ENCODE measurements at regions not wholly inside any gene's neighbourhood (a gene's known extent, or its start where the extent isn't known, plus 50 kb on each side); places are given as distances from the start of the nearest gene placed in this dataset.

- H3K27me3 ChIP-seq (ENCODE audit: control insufficient read depth, insufficient read depth, low read length), result no peaks in the 10 kb centered on the region
- in situ Hi-C loops (cut with HindIII; ENCODE audit: low pct_unique_long_range_greater_than_20kb, low sequenced_read_pairs), result no loop called here
- no peak for ATAC-seq
- no peaks in the 10 kb centered on the region for H3K4me1 ChIP-seq (ENCODE audit: control insufficient read depth, insufficient read depth, low read length)
- BruUV-seq (replicated peaks), result no TSS peak
- no peak overlapping the region for H3K27ac ChIP-seq (ENCODE audit: low read length)
- POLR2A ChIA-PET, result no interaction called here
- CTCF ChIA-PET, result no interaction called here
- no peak for TF ChIP-seq SIN3A (IDR thresholded peaks at IDR 0.05; ENCODE audit: borderline replicate concordance, insufficient read depth, low read depth, low read length)
- no peak for TF ChIP-seq TCF7L2 (IDR thresholded peaks at IDR 0.05; ENCODE audit: low read depth, low read length)
- TF ChIP-seq CTCF (IDR thresholded peaks at IDR 0.05), result no peak
- TF ChIP-seq POLR2AphosphoS5 (IDR thresholded peaks at IDR 0.05; ENCODE audit: low read depth, low read length), result no peak
- intact Hi-C loops (cut with micrococcal nuclease; ENCODE audit: unreplicated experiment), result no loop called here
- H3K36me3 ChIP-seq (ENCODE audit: control insufficient read depth, insufficient read depth, low read length), result 0 out of 2 replicates have a peak, but pooled peaks cover 2% of the 10 kb centered on the region
- no peak overlapping the region for H3K4me3 ChIP-seq (ENCODE audit: low read depth in 2 of 2, low read length in 2 of 2)
- no peak for DNase-seq (ENCODE audit: low read depth, low spot score)
- no peaks in the 10 kb centered on the region for H3K9me3 ChIP-seq (ENCODE audit: control insufficient read depth, insufficient read depth, low read depth, low read length)
Observed at GRCh38 chr6:34646714-34647113, 49.9 kb downstream of the ILRUN start.

GRCh38 chr6:34645627-34646026, 50.9 kb downstream of the ILRUN start:
- Histone ChIP-seq H3K9me3 (ENCODE audit: control insufficient read depth, insufficient read depth, low read depth, low read length) (no peaks in the 10 kb centered on the region), H3K36me3 (ENCODE audit: control insufficient read depth, insufficient read depth, low read length) (0 out of 2 replicates have a peak, but pooled peaks cover 2% of the 10 kb centered on the region), H3K27ac (ENCODE audit: low read length) (no peak overlapping the region), H3K27me3 (ENCODE audit: control insufficient read depth, insufficient read depth, low read length) (no peaks in the 10 kb centered on the region), H3K4me3 (ENCODE audit: low read depth in 2 of 2, low read length in 2 of 2) (no peak overlapping the region), H3K4me1 (ENCODE audit: control insufficient read depth, insufficient read depth, low read length) (no peaks in the 10 kb centered on the region)
- POLR2A ChIA-PET, result no interaction called here
- in situ Hi-C loops (cut with HindIII; ENCODE audit: low pct_unique_long_range_greater_than_20kb, low sequenced_read_pairs) (no loop called here), intact Hi-C loops (cut with micrococcal nuclease; ENCODE audit: unreplicated experiment) (no loop called here)
- TF ChIP-seq SIN3A (IDR thresholded peaks at IDR 0.05; ENCODE audit: borderline replicate concordance, insufficient read depth, low read depth, low read length) (no peak), CTCF (IDR thresholded peaks at IDR 0.05) (no peak), POLR2AphosphoS5 (IDR thresholded peaks at IDR 0.05; ENCODE audit: low read depth, low read length) (no peak), REST (IDR thresholded peaks at IDR 0.05; ENCODE audit: insufficient read depth in 1 of 2, low read depth in 2 of 2, low read length in 1 of 2) (no peak)
- BruUV-seq (replicated peaks), result no TSS peak
- DNase-seq (ENCODE audit: low read depth, low spot score), result no peak
- ATAC-seq, result no peak
- CTCF ChIA-PET, result no interaction called here
